ENCODE measurements at regions not wholly inside any gene's neighbourhood (a gene's known extent, or its start where the extent isn't known, plus 50 kb on each side); places are given as distances from the start of the nearest gene placed in this dataset.

GRCh38 chr12:125690841-125691240, 625.6 kb downstream of the AACS start:
- DNase-seq (no peak), ATAC-seq (no peak)
- no peaks in the 10 kb centered on the region for H3K36me3 ChIP-seq
- H3K27me3 ChIP-seq: no peaks in the 10 kb centered on the region
- no peak overlapping the region for H3K4me3 ChIP-seq
- 73% methylated on average over 9 of the region's 9 CpGs for WGBS (ENCODE audit: insufficient coverage, low coverage, low lambda C conversion rate, missing lambda C conversion rate)
- no peak for TF ChIP-seq CTCF (IDR thresholded peaks at IDR 0.05)
- TF ChIP-seq POLR2A (IDR thresholded peaks at IDR 0.05): no peak
- H3K4me1 ChIP-seq: no peaks in the 10 kb centered on the region
- H3K27ac ChIP-seq: no peak overlapping the region
- intact Hi-C loops (cut with DNase I): no loop called here
- H3K9me3 ChIP-seq: no peaks in the 10 kb centered on the region

DNA sequence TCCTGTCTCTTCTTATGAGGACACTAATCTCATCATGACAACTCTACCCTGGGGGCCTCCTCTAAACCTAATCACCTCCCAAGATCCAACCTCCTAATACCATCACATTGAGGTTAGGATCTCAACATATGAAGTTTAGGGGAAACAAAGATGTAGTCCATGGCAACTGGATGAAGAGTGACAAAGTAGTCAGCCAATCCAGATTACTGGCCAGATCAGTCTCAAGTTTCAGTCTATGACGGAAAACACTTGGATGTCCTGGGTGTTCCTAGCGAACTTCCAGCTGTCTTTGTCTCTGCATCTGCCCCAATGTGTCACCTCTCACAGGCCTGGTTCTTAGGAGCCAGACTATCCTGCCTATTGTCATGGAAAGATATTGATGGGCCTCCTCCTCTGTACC, 630.8 kb downstream of the AACS start:
- H3K9me3 ChIP-seq: no peaks in the 10 kb centered on the region
- TF ChIP-seq POLR2A (IDR thresholded peaks at IDR 0.05) (no peak), CTCF (IDR thresholded peaks at IDR 0.05) (no peak)
- H3K4me1 ChIP-seq: no peaks in the 10 kb centered on the region
- H3K27me3 ChIP-seq: no peaks in the 10 kb centered on the region
- WGBS (ENCODE audit: insufficient coverage, low coverage, low lambda C conversion rate, missing lambda C conversion rate): 29% methylated on average over 1 of the region's 2 CpGs
- intact Hi-C loops (cut with DNase I): no loop called here
- DNase-seq (no peak), ATAC-seq (no peak)
- H3K4me3 ChIP-seq: no peak overlapping the region
- no peak overlapping the region for H3K27ac ChIP-seq
- no peaks in the 10 kb centered on the region for H3K36me3 ChIP-seq

- intact Hi-C loops (cut with DNase I): no loop called here
- no peak for TF ChIP-seq CTCF (IDR thresholded peaks at IDR 0.05)
- no peak for TF ChIP-seq POLR2A (IDR thresholded peaks at IDR 0.05)
- H3K4me1 ChIP-seq: no peaks in the 10 kb centered on the region
- no peak overlapping the region for H3K27ac ChIP-seq
- no peaks in the 10 kb centered on the region for H3K9me3 ChIP-seq
- no peaks in the 10 kb centered on the region for H3K27me3 ChIP-seq
- ATAC-seq: no peak
- 67% methylated on average over 3 of the region's 3 CpGs for WGBS (ENCODE audit: insufficient coverage, low coverage, low lambda C conversion rate, missing lambda C conversion rate)
- no peak for DNase-seq
- H3K4me3 ChIP-seq: no peak overlapping the region
- H3K36me3 ChIP-seq: no peaks in the 10 kb centered on the region
These were observed 639.6 kb downstream of the AACS start for GRCh38 chr12:125704803-125705202.

DNA sequence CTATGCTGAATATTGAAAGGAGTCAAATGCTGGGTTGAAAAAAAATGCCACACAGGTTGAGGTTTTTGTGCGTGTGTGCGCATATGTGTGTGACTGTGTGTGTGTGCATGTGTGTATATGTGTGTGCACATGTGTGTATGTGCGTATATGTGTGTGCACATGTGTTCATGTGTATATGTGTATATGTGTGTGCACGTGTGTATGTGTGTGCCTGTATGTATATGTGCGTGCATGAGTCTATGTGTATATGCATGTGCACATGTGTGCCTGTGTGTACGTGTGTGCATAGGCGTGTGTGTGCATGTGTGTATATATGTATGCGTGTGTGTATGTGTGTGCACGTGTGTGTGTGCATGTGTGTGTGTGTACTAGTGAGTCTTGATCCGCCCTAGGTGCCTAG, 655.7 kb downstream of the AACS start:
- no peaks in the 10 kb centered on the region for H3K27me3 ChIP-seq
- intact Hi-C loops (cut with DNase I): no loop called here
- 64% methylated on average over 10 of the region's 10 CpGs for WGBS (ENCODE audit: insufficient coverage, low coverage, low lambda C conversion rate, missing lambda C conversion rate)

More for the DNA sequence above, 655.7 kb downstream of the AACS start:
- no peak for DNase-seq
- Histone ChIP-seq H3K36me3 (no peaks in the 10 kb centered on the region), H3K4me3 (no peak overlapping the region), H3K9me3 (no peaks in the 10 kb centered on the region), H3K27ac (no peak overlapping the region), H3K4me1 (no peaks in the 10 kb centered on the region)
- ATAC-seq: no peak
- TF ChIP-seq CTCF (IDR thresholded peaks at IDR 0.05): no peak
- no peak for TF ChIP-seq POLR2A (IDR thresholded peaks at IDR 0.05)
